ENCODE measurements at regions not wholly inside any gene's neighbourhood (a gene's known extent, or its start where the extent isn't known, plus 50 kb on each side); places are given as distances from the start of the nearest gene placed in this dataset.
A peak's percentile ranks its signal among the peaks of the same experiment; 100 is the strongest.

GRCh38 chrY:13844411-13844810, 140.7 kb downstream of the TMSB4Y start:
- H3K4me1 Mint-ChIP-seq (ENCODE audit: low read depth, unreplicated experiment), result no peaks in the 10 kb centered on the region

GRCh38 chrY:13845276-13845675, 141.0 kb downstream of the VCY start:
- Mint-ChIP-seq H3K27ac (ENCODE audit: unreplicated experiment) (no peak overlapping the region), H3K9me3 (ENCODE audit: unreplicated experiment) (peaks cover 1% of the 10 kb centered on the region), H3K4me1 (ENCODE audit: low read depth, unreplicated experiment) (no peaks in the 10 kb centered on the region), H3K36me3 (ENCODE audit: unreplicated experiment) (peaks cover 4% of the 10 kb centered on the region), H3K4me3 (ENCODE audit: unreplicated experiment) (no peak overlapping the region), H3K27me3 (ENCODE audit: unreplicated experiment) (peaks cover 2% of the 10 kb centered on the region)
- no peak for DNase-seq
- TF ChIP-seq, protein P1, sequence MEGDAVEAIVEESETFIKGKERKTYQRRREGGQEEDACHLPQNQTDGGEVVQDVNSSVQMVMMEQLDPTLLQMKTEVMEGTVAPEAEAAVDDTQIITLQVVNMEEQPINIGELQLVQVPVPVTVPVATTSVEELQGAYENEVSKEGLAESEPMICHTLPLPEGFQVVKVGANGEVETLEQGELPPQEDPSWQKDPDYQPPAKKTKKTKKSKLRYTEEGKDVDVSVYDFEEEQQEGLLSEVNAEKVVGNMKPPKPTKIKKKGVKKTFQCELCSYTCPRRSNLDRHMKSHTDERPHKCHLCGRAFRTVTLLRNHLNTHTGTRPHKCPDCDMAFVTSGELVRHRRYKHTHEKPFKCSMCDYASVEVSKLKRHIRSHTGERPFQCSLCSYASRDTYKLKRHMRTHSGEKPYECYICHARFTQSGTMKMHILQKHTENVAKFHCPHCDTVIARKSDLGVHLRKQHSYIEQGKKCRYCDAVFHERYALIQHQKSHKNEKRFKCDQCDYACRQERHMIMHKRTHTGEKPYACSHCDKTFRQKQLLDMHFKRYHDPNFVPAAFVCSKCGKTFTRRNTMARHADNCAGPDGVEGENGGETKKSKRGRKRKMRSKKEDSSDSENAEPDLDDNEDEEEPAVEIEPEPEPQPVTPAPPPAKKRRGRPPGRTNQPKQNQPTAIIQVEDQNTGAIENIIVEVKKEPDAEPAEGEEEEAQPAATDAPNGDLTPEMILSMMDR (IDR thresholded peaks at IDR 0.05; ENCODE audit: partially characterized antibody, unreplicated experiment), result no peak

More at GRCh38 chrY:13844411-13844810, 140.7 kb downstream of the TMSB4Y start:
- H3K27ac Mint-ChIP-seq (ENCODE audit: unreplicated experiment), result no peak overlapping the region
- no peak for DNase-seq
- H3K9me3 Mint-ChIP-seq (ENCODE audit: unreplicated experiment), result peaks cover 1% of the 10 kb centered on the region
- H3K36me3 Mint-ChIP-seq (ENCODE audit: unreplicated experiment), result peaks cover 4% of the 10 kb centered on the region
- H3K27me3 Mint-ChIP-seq (ENCODE audit: unreplicated experiment), result peaks cover 2% of the 10 kb centered on the region
- H3K4me3 Mint-ChIP-seq (ENCODE audit: unreplicated experiment), result no peak overlapping the region
- TF ChIP-seq, protein P1 (IDR thresholded peaks at IDR 0.05; ENCODE audit: partially characterized antibody, unreplicated experiment), result no peak

DNA sequence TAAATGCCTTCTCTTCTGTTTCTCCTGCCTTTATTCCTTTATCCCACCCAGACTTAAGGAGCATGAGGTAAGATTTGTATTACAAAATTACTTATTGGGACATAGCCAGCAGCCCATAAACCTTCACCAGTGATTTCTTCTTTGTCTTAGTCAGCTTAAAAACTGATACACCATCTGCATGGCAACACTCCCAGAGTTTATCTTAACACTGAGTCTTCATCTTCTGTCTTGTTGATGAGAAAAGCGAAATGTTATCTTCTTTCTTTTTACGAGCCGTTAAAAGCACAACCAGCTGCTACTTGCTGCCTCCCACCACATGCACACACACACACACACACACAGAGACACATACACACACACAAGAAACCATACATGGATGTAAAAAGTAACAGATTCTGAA, 116.7 kb downstream of the VCY start:
- no peak for DNase-seq
- H3K4me3 Mint-ChIP-seq (ENCODE audit: unreplicated experiment), result peak overlapping the region; percentile 18
- H3K27ac Mint-ChIP-seq (ENCODE audit: unreplicated experiment), result peak overlapping the region; percentile 35
- H3K36me3 Mint-ChIP-seq (ENCODE audit: unreplicated experiment), result no peaks in the 10 kb centered on the region
- peaks cover 27% of the 10 kb centered on the region for H3K4me1 Mint-ChIP-seq (ENCODE audit: low read depth, unreplicated experiment)
- TF ChIP-seq, protein P1 (IDR thresholded peaks at IDR 0.05; ENCODE audit: partially characterized antibody, unreplicated experiment), result no peak
- H3K27me3 Mint-ChIP-seq (ENCODE audit: unreplicated experiment), result peaks cover 7% of the 10 kb centered on the region
- peaks cover 4% of the 10 kb centered on the region for H3K9me3 Mint-ChIP-seq (ENCODE audit: unreplicated experiment)

DNA sequence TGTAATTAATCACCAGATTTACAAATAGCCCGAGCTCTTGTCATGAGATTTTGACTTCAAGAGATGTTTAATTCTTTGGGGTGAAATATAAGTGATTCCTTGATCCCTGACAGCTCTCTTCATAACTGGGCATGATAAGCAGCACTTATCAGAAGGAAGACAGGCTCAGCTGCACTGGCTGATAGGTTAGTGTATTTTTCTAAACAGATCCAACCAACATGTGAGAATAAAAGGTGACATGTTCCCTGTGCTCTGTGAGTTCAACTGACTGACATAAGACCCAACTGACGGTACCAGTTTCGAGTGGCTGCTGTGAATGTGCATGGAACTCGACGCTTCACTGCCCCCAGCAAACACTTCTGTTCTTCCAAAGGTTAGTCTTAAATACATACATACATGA, 114.8 kb downstream of the VCY start:
- no peak overlapping the region for H3K27ac Mint-ChIP-seq (ENCODE audit: unreplicated experiment)
- peaks cover 7% of the 10 kb centered on the region for H3K27me3 Mint-ChIP-seq (ENCODE audit: unreplicated experiment)
- TF ChIP-seq, protein P1 (IDR thresholded peaks at IDR 0.05; ENCODE audit: partially characterized antibody, unreplicated experiment), result no peak
- DNase-seq, result no peak
- H3K4me3 Mint-ChIP-seq (ENCODE audit: unreplicated experiment), result peak overlapping the region; percentile 38
- peaks cover 34% of the 10 kb centered on the region for H3K4me1 Mint-ChIP-seq (ENCODE audit: low read depth, unreplicated experiment)
- no peaks in the 10 kb centered on the region for H3K36me3 Mint-ChIP-seq (ENCODE audit: unreplicated experiment)
- peaks cover 4% of the 10 kb centered on the region for H3K9me3 Mint-ChIP-seq (ENCODE audit: unreplicated experiment)

DNA sequence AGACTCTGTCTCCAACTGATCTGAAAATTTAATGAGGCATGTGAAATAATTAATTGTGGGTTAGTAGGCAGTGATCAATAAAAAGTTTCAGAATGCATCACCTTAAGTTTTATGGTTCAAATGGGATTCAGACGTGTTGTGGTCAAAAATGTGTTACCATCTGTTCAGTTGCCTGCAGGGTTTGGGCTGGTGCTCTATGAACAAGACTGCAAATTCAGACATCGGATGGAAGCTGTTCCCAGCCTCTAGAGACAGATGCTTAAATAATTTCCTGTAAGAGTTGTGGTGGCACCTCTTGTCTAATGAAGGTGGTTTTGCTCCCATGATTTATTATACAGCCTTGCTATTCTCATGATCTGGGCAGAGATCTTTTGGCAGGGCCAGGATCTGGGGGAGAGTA, 113.6 kb downstream of the VCY start:
- Mint-ChIP-seq H3K4me1 (ENCODE audit: low read depth, unreplicated experiment) (peaks cover 34% of the 10 kb centered on the region), H3K27me3 (ENCODE audit: unreplicated experiment) (peaks cover 7% of the 10 kb centered on the region), H3K36me3 (ENCODE audit: unreplicated experiment) (no peaks in the 10 kb centered on the region), H3K9me3 (ENCODE audit: unreplicated experiment) (peaks cover 4% of the 10 kb centered on the region), H3K4me3 (ENCODE audit: unreplicated experiment) (peak overlapping the region; percentile 40), H3K27ac (ENCODE audit: unreplicated experiment) (peak overlapping the region; percentile 56)
- TF ChIP-seq, protein P1 (IDR thresholded peaks at IDR 0.05; ENCODE audit: partially characterized antibody, unreplicated experiment), result no peak
- no peak for DNase-seq

Measured in glutamatergic neuron (in vitro differentiated cells).